Inferior parietal cortex (tissue), 1 donor: ENCODE measurements at regions not wholly inside any gene's neighbourhood (a gene's known extent, or its start where the extent isn't known, plus 50 kb on each side); places are given as distances from the start of the nearest gene placed in this dataset.
"Not testable (repeated sequence)": the region's sequence is repeated elsewhere in the genome, so short reads cannot be mapped to it uniquely, and the experiment has no call there.

ENCODE experiments used
- DNase-seq: peaks from one replicate; pipeline ENCODE4 v3.0.0-alpha.2; 2016; ENCODE audit errors: extremely low spot score

- not testable (repeated sequence) for DNase-seq
Observed at GRCh38 chr16:88200154-88200895, 182.4 kb upstream of the ZNF469 start.

- DNase-seq, result no peak
Observed at GRCh38 chr16:88200896-88201185, 181.9 kb upstream of the ZNF469 start.

GRCh38 chr16:88201611-88202010 is 181.1 kb upstream of the ZNF469 start:
- DNase-seq, result not testable (repeated sequence)

- no peak for DNase-seq
Observed at GRCh38 chr16:88202207-88202745, 180.5 kb upstream of the ZNF469 start.

- not testable (repeated sequence) for DNase-seq
Observed at GRCh38 chr16:88202856-88203681, 179.7 kb upstream of the ZNF469 start.

GRCh38 chr16:88204131-88205110 is 178.3 kb upstream of the ZNF469 start:
- DNase-seq, result not testable (repeated sequence)

GRCh38 chr16:88205482-88205881 is 177.3 kb upstream of the ZNF469 start:
- DNase-seq, result not testable (repeated sequence)

- not testable (repeated sequence) for DNase-seq
Observed at GRCh38 chr16:88206006-88206405, 176.8 kb upstream of the ZNF469 start.

- DNase-seq, result not testable (repeated sequence)
Observed at GRCh38 chr16:88206516-88206915, 176.2 kb upstream of the ZNF469 start.

- DNase-seq, result no peak
Observed at GRCh38 chr16:88208112-88208511, 174.6 kb upstream of the ZNF469 start.

- not testable (repeated sequence) for DNase-seq
Observed at GRCh38 chr16:88208776-88209175, 174.0 kb upstream of the ZNF469 start.

GRCh38 chr16:88209579-88209978 is 173.2 kb upstream of the ZNF469 start:
- not testable (repeated sequence) for DNase-seq

GRCh38 chr16:88213937-88214336 is 168.8 kb upstream of the ZNF469 start:
- not testable (repeated sequence) for DNase-seq

- DNase-seq, result not testable (repeated sequence)
Observed at GRCh38 chr16:88221001-88221761, 161.6 kb upstream of the ZNF469 start.

- DNase-seq, result not testable (repeated sequence)
Observed at GRCh38 chr16:88223696-88224095, 159.1 kb upstream of the ZNF469 start.

GRCh38 chr16:88224131-88224898 is 158.4 kb upstream of the ZNF469 start:
- not testable (repeated sequence) for DNase-seq

- DNase-seq, result not testable (repeated sequence)
Observed at GRCh38 chr16:88225640-88226230, 157.0 kb upstream of the ZNF469 start.

GRCh38 chr16:88226302-88226701 is 156.5 kb upstream of the ZNF469 start:
- not testable (repeated sequence) for DNase-seq

- not testable (repeated sequence) for DNase-seq
Observed at GRCh38 chr16:88227026-88227721, 155.6 kb upstream of the ZNF469 start.
